ENCODE measurements at regions not wholly inside any gene's neighbourhood (a gene's known extent, or its start where the extent isn't known, plus 50 kb on each side); places are given as distances from the start of the nearest gene placed in this dataset.

- TF ChIP-seq EZH2phosphoT487 (IDR thresholded peaks at IDR 0.05; ENCODE audit: borderline replicate concordance) = no peak
- TF ChIP-seq CTCF (conservative IDR thresholded peaks at IDR 0.05; ENCODE audit: low read length) = no peak
Measured at GRCh38 chr10:130901311-130902165, 410.0 kb downstream of the TCERG1L start.
